Tibial artery (tissue), 4 donors: ENCODE measurements at regions not wholly inside any gene's neighbourhood (a gene's known extent, or its start where the extent isn't known, plus 50 kb on each side); places are given as distances from the start of the nearest gene placed in this dataset.
A peak's percentile ranks its signal among the peaks of the same experiment; 100 is the strongest.

Experiments used
- DNase-seq, 2 donors: peaks; one replicate each; pipeline ENCODE4 v3.0.0-alpha.2; 2019
- H3K27ac ChIP-seq, 2 donors: fragments of 200-600 bp; sonication (generic) in 1 of 2; 1 replicate in 1 of 2; 2 replicates in 1 of 2; pipeline ENCODE4 v1.5.1; 2018 to 2019; ENCODE audit warnings: mild to moderate bottlenecking in 1 of 2
- H3K27me3 ChIP-seq, 2 donors: fragments of 200-600 bp; sonication (generic) in 1 of 2; one replicate each; pipeline versions ENCODE4 v1.5.1 to v1.6.0; 2016 to 2019
- H3K36me3 ChIP-seq, 3 donors: fragments of 200-600 bp; sonication (generic) in 2 of 3; one replicate each; pipeline ENCODE4 v1.5.1; 2016 to 2019; ENCODE audit warnings: mild to moderate bottlenecking in 2 of 3
- H3K4me1 ChIP-seq, 4 donors: fragments of 200-600 bp; sonication (generic) in 2 of 4; 1 replicate in 3 of 4; 2 replicates in 1 of 4; pipeline ENCODE4 v1.5.1; 2016 to 2019
- H3K4me3 ChIP-seq, 2 donors: fragments of 200-600 bp; sonication (generic) in 1 of 2; 1 replicate in 1 of 2; 2 replicates in 1 of 2; pipeline ENCODE4 v1.5.1; 2018 to 2019; ENCODE audit warnings: mild to moderate bottlenecking in 2 of 2
- H3K9me3 ChIP-seq, 3 donors: fragments of 200-600 bp; sonication (generic) in 1 of 3; one replicate each; pipeline ENCODE4 v1.5.1; 2016 to 2019
- CTCF ChIP-seq, 2 experiments: fragments of 200-600 bp in 1 of 2; fragments of 450-650 bp in 1 of 2; IDR thresholded peaks; one replicate each; pipeline ENCODE4 v1.5.1; 2017 to 2019; ENCODE audit warnings: antibody characterized with exemption in 2 of 2, mild to moderate bottlenecking in 1 of 2, moderate library complexity in 1 of 2
- intact Hi-C: fragments of 100-400 bp; cut with DNase I; formaldehyde crosslinking; loops from one replicate; pipeline ENCODE4 v1.15.0; 2023; ENCODE audit warnings: low total_unique reads

GRCh38 chr4:181006499-181007260 is 1236.5 kb upstream of the TENM3 start:
- peaks cover 0 to 4% (median 0%) of the 10 kb centered on the region in 4 donors for H3K4me1 ChIP-seq
- no peaks in the 10 kb centered on the region for H3K27me3 ChIP-seq
- H3K4me3 ChIP-seq, result peak overlapping the region in 1 of 2 donors; percentile 16
- DNase-seq, result no peak
- intact Hi-C loops, result no loop called here
- H3K36me3 ChIP-seq, result no peaks in the 10 kb centered on the region
- TF ChIP-seq CTCF (IDR thresholded peaks at IDR 0.05), result no peak
- no peak overlapping the region for H3K27ac ChIP-seq
- no peaks in the 10 kb centered on the region for H3K9me3 ChIP-seq

- DNase-seq, result no peak
- intact Hi-C loops, result no loop called here
- Histone ChIP-seq H3K4me1 (peaks cover 0 to 4% (median 0%) of the 10 kb centered on the region in 4 donors), H3K36me3 (no peaks in the 10 kb centered on the region), H3K27me3 (no peaks in the 10 kb centered on the region), H3K4me3 (no peak overlapping the region), H3K27ac (no peak overlapping the region), H3K9me3 (no peaks in the 10 kb centered on the region)
- TF ChIP-seq CTCF (IDR thresholded peaks at IDR 0.05), result no peak
Measured at GRCh38 chr4:181007751-181008150, 1235.5 kb upstream of the TENM3 start.

GRCh38 chr4:181008164-181008563 is 1235.0 kb upstream of the TENM3 start:
- peaks cover 0 to 4% (median 0%) of the 10 kb centered on the region in 4 donors for H3K4me1 ChIP-seq

GRCh38 chr4:181013162-181013561 is 1230.0 kb upstream of the TENM3 start:
- H3K9me3 ChIP-seq, result no peaks in the 10 kb centered on the region
- TF ChIP-seq CTCF (IDR thresholded peaks at IDR 0.05), result no peak
- H3K27me3 ChIP-seq, result no peaks in the 10 kb centered on the region
- intact Hi-C loops, result no loop called here
- no peak overlapping the region for H3K4me3 ChIP-seq
- no peak for DNase-seq
- no peak overlapping the region for H3K27ac ChIP-seq
- no peaks in the 10 kb centered on the region for H3K36me3 ChIP-seq
- H3K4me1 ChIP-seq, result no peaks in the 10 kb centered on the region

More at GRCh38 chr4:181008164-181008563, 1235.0 kb upstream of the TENM3 start:
- no peak overlapping the region for H3K27ac ChIP-seq
- H3K27me3 ChIP-seq, result no peaks in the 10 kb centered on the region
- no peak overlapping the region for H3K4me3 ChIP-seq
- TF ChIP-seq CTCF (IDR thresholded peaks at IDR 0.05), result no peak
- intact Hi-C loops, result no loop called here
- H3K36me3 ChIP-seq, result no peaks in the 10 kb centered on the region
- no peaks in the 10 kb centered on the region for H3K9me3 ChIP-seq
- no peak for DNase-seq

GRCh38 chr4:181017038-181017437 is 1226.2 kb upstream of the TENM3 start:
- no peak overlapping the region for H3K4me3 ChIP-seq
- H3K4me1 ChIP-seq, result no peaks in the 10 kb centered on the region
- intact Hi-C loops, result no loop called here
- H3K9me3 ChIP-seq, result no peaks in the 10 kb centered on the region
- no peaks in the 10 kb centered on the region for H3K36me3 ChIP-seq
- no peaks in the 10 kb centered on the region for H3K27me3 ChIP-seq
- H3K27ac ChIP-seq, result no peak overlapping the region
- TF ChIP-seq CTCF (IDR thresholded peaks at IDR 0.05), result no peak
- no peak for DNase-seq
